GM10248 (cell line): ENCODE measurements at regions not wholly inside any gene's neighbourhood (a gene's known extent, or its start where the extent isn't known, plus 50 kb on each side); places are given as distances from the start of the nearest gene placed in this dataset.

Source experiments
- CTCF ChIA-PET: fragments of 300-600 bp; sonication (Branson Sonifier 250); formaldehyde crosslinking; extraction: SDS; loops from one replicate; lab custom pipeline; 2021; ENCODE audit warnings: antibody characterized with exemption; lab: Yijun Ruan, JAX
- POLR2A ChIA-PET: fragments of 350-650 bp; sonication (Branson Sonifier 250); formaldehyde crosslinking; extraction: SDS; loops from one replicate; lab custom pipeline; 2020; ENCODE audit warnings: antibody characterized with exemption; lab: Yijun Ruan, JAX
- DNase-seq: peaks from one replicate; pipeline ENCODE4 v3.0.0; 2012; ENCODE audit errors: extremely low spot score
- CTCF ChIP-seq: IDR thresholded peaks from 2 replicates; pipeline ENCODE4 v1.5.1; 2012; ENCODE audit warnings: mild to moderate bottlenecking, low read depth; ENCODE audit errors: extremely low read depth, missing control alignments, control extremely low read depth

GRCh38 chr17:79434215-79434614, 176.6 kb downstream of the RBFOX3 start:
- TF ChIP-seq CTCF = no peak
- CTCF ChIA-PET = interaction anchor here (1.2 kb wide), 1 partner anchor 34 kb away, joined by 3 read pairs; no protein-coding TSS in a partner anchor
- no peak for DNase-seq
- POLR2A ChIA-PET = no interaction called here

- POLR2A ChIA-PET = no interaction called here
- no peak for DNase-seq
- CTCF ChIA-PET = interaction anchor here (1.6 kb wide), 1 partner anchor 388 kb away, joined by 3 read pairs; no protein-coding TSS in a partner anchor
- no peak for TF ChIP-seq CTCF
These were observed 177.5 kb downstream of the RBFOX3 start for GRCh38 chr17:79433379-79433778.

GRCh38 chr17:79431175-79431574, 179.7 kb downstream of the RBFOX3 start:
- TF ChIP-seq CTCF = no peak
- DNase-seq = no peak
- POLR2A ChIA-PET = no interaction called here
- CTCF ChIA-PET = interaction anchor here (1.3 kb wide), 1 partner anchor 30 kb away, joined by 3 read pairs; no protein-coding TSS in a partner anchor

- ChIA-PET POLR2A (no interaction called here), CTCF (no interaction called here)
- DNase-seq = no peak
- TF ChIP-seq CTCF = no peak
These were observed 180.9 kb downstream of the RBFOX3 start for GRCh38 chr17:79429864-79430494.

- CTCF ChIA-PET = no interaction called here
- TF ChIP-seq CTCF = no peak
- no peak for DNase-seq
- POLR2A ChIA-PET = no interaction called here
These were observed 181.9 kb downstream of the RBFOX3 start for GRCh38 chr17:79428988-79429387.

DNA sequence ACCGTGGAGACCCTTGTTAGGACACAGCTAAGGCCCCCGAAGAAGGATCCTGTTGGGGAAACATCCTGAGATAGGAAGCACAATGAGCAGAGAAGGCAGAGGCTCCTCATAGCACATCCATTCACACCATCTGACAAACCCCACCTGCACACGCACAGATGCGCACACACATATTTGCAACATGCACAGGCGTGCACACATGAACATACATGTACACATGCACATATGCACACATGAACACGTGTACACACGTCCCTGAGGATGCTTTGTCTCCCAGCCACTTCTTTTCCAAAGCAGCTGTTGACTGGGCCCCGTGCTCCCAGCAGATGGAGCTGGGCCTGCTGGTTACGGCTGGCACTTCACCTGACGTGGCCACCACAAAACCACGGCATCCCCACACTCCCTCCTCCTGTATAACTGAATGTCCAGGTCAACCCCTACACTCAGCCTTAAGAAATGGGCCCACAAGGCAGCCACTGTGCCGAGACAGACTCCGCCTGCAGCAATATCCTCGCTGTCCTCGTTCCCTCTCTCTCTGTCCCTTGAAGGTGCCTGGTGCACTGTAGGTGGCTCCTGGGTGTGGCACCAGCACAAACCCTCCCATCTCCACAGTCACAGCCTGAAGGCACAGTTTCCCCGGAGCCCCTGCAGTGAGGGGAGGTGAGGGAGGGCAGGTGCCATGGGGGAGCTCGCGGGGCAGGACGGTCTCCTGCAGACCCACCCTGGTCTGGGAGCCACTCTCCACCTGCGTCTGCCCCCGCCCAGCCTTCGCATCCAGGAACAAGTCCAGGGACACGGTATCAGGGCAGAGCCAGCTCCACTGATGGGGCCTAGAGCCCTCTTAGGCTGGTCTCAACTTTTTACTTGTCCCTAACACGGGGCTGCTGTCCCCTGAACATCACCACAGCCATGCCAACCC, 183.0 kb downstream of the RBFOX3 start:
- ChIA-PET POLR2A (no interaction called here), CTCF (interaction anchor here (1.4 kb wide), 1 partner anchor 35 kb away, joined by 4 read pairs; no protein-coding TSS in a partner anchor)
- no peak for DNase-seq
- no peak for TF ChIP-seq CTCF
